HG03457 (cell line): ENCODE measurements at regions not wholly inside any gene's neighbourhood (a gene's known extent, or its start where the extent isn't known, plus 50 kb on each side); places are given as distances from the start of the nearest gene placed in this dataset.

Source experiments
- ATAC-seq: cut with Tn5 transposase; IDR thresholded peaks from one replicate; pipeline ENCODE4 v1.9.1; 2021; ENCODE audit warnings: moderate number of reproducible peaks; ENCODE audit not compliant: unreplicated experiment

DNA sequence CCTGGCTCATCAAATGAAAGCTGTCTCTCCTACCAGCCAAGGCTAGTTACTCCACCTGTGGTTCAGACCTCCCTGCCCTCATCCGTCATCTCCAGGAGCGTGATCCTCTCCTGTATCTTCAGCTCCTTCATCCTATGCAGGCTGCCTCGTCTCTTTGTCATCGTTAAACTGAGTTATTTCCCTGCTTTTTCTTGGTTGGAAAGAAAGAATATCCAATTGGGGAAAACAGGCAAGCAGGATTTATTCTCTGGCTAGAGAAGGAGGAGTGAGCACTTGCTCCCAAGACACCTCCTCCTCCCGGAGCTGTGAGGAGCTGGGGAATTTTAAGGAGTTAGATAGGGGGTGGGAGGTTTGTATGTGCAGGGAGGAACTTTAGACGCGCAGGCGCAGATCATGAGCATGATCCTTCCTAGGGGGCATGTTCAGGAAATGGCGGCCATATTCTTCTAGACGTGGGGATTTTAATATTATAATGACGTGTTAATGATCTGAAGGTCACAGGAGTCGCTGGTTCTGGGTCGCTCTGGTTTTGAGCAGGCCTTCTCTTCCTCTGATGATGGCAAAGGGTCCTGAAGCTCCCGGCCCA lies 156.4 kb upstream of the KL start:
- no peak for ATAC-seq

- ATAC-seq: no peak
Observed at GRCh38 chr13:32861304-32861703, 154.9 kb upstream of the KL start.

GRCh38 chr13:32863596-32863995 lies 152.6 kb upstream of the KL start:
- no peak for ATAC-seq

GRCh38 chr13:32866921-32867320 lies 149.3 kb upstream of the KL start:
- no peak for ATAC-seq

DNA sequence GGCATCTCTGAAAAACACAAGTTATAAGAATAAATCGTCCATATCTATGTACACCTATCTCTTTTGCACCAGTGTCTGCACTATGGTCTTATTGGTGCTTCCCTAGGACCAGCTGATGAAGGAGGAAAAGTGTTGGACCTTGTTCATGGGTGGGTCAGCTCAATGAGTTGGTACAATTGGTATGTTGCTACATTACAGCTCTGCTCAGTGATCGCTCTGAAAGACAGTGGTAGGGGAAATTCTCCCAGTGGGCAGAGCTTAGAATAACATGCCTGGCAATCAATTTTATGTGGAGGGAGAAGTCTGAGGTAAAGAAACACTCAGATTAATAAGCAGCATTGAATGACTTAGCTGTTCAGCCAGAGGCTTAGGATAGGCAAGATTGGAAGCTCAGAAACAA lies 138.7 kb upstream of the KL start:
- ATAC-seq: no peak

DNA sequence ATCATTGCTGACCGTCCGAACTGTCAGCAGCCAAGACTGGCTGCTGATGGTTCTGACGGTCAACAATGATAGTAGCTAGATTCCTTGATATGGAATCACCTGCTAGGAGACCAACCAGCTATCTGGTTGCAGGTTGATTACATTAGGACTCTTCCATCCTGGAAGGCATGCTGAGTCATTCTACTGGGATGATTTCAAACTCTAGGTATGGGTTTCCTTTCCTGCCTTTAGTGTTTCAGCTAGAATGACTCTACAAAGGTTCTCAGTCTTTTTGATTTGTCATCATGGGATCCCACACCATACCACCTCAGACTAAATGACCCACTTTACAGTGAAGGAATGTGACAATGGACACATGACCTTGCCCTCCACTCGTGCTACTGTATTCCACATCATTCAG lies 138.1 kb upstream of the KL start:
- ATAC-seq: no peak

GRCh38 chr13:32880636-32881035 lies 135.6 kb upstream of the KL start:
- no peak for ATAC-seq

DNA sequence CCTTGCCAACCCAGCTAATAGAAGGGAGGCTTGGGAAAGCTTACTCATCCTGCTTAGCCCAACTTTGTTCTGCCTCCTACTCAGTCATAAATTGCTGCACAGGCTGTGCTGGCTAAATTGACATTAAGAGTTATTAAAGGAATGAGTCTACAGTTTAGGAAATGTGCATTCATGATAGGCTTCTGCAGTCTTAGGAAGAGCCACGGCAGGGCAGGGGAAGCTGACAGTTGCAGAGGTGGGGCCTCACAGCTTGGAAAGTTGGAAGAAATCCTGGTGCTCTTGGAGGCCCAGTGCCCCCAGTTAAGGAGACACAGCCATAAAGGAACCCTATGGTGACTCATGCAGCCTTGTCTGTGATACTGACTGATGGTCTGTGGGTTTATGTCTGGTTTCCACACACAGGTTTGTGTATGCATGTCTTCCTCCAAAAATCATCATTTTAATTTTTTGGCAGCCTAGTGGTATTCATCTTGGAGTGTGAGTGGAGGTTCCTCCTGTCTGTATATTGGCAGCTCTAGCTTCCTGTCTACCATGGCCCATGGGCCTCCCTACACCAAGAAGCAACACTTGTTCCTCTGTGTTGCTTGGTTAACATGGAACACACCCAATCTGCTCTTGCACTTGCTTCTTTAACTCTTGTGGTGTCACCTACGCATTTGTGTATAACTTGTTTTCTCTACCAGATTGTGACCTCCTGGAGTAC lies 135.0 kb upstream of the KL start:
- no peak for ATAC-seq

GRCh38 chr13:32881777-32882145 lies 134.5 kb upstream of the KL start:
- ATAC-seq: no peak

GRCh38 chr13:32882691-32883090 lies 133.5 kb upstream of the KL start:
- no peak for ATAC-seq

- no peak for ATAC-seq
Observed at GRCh38 chr13:32883474-32883873, 132.7 kb upstream of the KL start.

GRCh38 chr13:32887617-32888016 lies 128.6 kb upstream of the KL start:
- no peak for ATAC-seq

- no peak for ATAC-seq
Observed at GRCh38 chr13:32889986-32890565, 126.1 kb upstream of the KL start.

GRCh38 chr13:32893176-32893575 lies 123.0 kb upstream of the KL start:
- ATAC-seq: no peak

DNA sequence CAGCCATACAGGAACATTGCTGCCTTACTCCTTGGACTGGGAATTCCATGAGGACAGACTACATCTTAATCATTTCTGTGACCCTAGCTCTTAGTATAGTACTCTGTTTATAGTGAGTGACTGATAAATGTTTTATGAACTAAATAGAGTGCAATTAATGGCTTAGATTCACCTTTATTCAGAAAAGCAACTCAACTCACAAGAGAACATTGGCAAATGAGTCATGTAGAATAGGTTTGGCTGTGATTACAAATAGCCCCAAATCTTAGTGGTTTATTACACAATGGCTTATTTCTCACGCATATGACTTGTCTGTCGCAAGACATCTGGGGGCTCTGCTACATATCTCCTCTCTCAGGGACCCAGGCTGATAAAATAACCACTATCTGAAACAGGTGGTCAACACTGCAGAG lies 121.6 kb upstream of the KL start:
- no peak for ATAC-seq

GRCh38 chr13:32895296-32895695 lies 120.9 kb upstream of the KL start:
- ATAC-seq: no peak

DNA sequence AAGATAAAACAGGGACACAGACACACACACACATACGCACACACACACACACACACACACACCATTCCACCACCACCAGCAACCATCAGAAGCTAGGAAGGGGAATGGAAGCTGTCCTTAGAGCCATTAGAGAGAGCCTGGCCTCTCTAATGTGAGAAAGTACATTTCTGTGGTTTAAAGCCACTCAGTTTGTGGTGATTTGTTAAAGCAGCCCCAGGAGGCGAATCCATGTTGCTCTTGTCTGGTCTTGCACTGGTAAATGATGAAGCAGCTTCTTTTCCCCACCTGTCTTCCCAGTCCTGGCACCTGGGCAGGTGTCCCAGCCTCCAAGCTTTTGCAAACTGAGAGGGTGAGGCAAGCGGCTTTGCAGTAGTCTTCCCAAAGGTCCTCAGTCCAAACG lies 118.9 kb upstream of the KL start:
- no peak for ATAC-seq

DNA sequence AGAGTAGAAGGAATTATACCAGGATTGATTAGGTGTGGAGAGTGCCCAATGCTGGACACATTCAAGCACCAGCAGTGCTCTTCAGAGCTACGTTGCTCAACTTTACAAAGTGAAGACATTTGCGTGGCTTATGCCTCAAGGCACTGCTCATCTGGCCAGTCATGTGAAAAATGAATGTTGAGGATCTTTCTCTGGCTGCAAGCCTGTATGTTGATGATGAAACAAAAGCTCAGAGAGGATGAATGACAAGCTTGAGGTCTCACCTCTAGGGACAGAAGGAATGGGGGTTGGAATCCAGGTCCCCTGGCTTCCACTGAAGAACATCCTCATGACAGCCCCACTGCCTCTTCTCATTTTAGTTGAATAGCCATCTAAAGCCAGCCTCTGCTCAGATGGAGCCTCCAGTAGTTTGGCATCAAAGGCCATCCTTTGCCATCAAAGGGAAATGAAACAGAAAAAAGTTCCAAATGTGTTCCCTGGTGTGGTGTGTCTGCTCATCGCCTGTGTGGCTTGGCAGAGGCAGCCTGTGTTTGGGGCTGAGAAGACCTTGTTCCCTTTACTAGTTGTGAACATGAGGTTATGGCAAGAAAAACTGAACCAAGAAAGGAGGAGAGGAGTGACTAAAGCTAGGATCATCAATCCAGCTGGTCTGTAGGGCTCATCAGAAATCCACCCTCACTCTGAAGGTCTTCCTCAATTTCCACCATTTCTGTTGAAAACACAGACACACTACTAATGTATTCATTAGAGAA lies 114.0 kb upstream of the KL start:
- ATAC-seq: no peak

DNA sequence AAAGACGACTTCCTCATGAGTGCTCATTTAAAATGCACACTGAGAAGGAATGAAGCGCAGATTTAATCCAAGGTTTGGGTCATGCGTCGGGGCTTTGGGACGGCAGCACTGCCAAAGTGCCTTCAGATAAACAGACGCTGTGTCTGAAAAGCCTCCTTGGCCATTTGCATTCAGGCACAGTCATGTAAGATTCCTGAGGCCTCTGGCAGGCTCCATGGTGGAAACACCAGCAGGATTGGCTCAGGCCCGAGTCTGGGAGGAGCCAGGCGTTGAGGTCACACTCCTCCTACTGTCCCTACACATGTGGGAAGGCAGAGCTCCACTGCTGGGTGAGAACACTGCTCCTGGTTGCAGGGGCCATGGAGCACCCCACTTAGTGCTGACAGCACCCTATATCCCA lies 113.3 kb upstream of the KL start:
- ATAC-seq: no peak

- ATAC-seq: no peak
Observed at GRCh38 chr13:32903720-32904119, 112.5 kb upstream of the KL start.

DNA sequence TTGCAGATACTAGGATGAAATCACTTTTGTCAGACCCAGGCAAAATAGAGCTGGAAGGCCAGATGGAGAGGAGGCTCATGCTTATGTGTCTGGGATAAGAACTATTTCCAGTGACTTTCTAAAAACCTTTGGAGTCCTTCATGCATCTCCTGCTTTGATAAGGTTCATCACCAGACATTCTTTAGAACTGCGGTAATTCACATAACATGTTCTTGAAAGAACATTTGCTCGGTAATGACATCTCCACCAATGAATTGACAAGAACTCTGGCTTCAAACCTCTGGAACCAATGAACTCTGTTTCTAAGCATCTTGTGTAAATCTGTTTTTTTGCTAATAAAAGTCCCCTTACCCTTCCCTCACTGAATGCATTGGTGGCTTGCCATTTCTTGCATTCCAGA lies 112.0 kb upstream of the KL start:
- no peak for ATAC-seq
